Hepatocyte (in vitro differentiated cells): ENCODE measurements at regions not wholly inside any gene's neighbourhood (a gene's known extent, or its start where the extent isn't known, plus 50 kb on each side); places are given as distances from the start of the nearest gene placed in this dataset.
"Not testable (repeated sequence)": the region's sequence is repeated elsewhere in the genome, so short reads cannot be mapped to it uniquely, and the experiment has no call there.

ENCODE experiments used
- EZH2 ChIP-seq: fragments of 200-600 bp; sonication (generic); IDR thresholded peaks from 2 replicates; pipeline ENCODE4 v1.6.1; 2016; ENCODE audit warnings: antibody characterized with exemption, mild to moderate bottlenecking, borderline replicate concordance
- EZH2phosphoT487 ChIP-seq: fragments of 200-600 bp; sonication (generic); IDR thresholded peaks from one replicate; pipeline ENCODE4 v1.6.1; 2018; ENCODE audit warnings: antibody characterized with exemption, mild to moderate bottlenecking, low read depth, moderate library complexity; ENCODE audit not compliant: unreplicated experiment, severe bottlenecking
- TF ChIP-seq, protein P1 (sequence below): fragments of 200-600 bp; sonication (generic); IDR thresholded peaks from 2 replicates; pipeline ENCODE4 v1.5.1; 2016; ENCODE audit warnings: antibody characterized with exemption, mild to moderate bottlenecking; ENCODE audit not compliant: poor library complexity

DNA sequence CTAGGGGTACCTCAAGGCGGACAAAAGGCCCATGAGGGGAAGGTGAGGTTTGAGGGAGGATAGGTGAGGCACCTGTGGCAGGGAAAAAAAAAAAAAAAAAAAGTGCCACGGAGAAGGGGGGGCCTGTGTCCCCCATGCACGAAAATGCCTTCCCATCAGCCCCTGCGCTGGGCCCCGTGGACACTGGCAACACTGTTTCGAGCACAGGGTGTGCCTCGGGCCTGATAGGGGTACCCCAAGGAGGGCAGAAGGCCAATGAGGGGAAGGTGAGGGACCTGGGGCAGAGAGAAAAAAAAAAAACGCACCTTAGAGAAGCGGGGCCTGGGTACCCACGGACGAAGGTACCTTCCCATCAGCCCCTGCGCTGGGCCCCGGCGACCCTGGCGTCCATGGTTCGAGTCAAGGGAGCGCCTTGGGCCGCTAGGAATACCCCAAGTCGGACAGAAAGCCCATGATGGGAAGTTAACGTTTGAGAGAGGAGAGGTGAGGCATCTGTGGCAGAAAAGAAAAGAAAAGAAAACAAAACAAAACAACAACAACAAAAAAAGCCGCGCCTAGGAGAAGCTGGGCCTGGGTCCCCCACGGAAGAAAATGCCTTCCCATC, 190.0 kb downstream of the POTEM start:
- TF ChIP-seq, protein P1, sequence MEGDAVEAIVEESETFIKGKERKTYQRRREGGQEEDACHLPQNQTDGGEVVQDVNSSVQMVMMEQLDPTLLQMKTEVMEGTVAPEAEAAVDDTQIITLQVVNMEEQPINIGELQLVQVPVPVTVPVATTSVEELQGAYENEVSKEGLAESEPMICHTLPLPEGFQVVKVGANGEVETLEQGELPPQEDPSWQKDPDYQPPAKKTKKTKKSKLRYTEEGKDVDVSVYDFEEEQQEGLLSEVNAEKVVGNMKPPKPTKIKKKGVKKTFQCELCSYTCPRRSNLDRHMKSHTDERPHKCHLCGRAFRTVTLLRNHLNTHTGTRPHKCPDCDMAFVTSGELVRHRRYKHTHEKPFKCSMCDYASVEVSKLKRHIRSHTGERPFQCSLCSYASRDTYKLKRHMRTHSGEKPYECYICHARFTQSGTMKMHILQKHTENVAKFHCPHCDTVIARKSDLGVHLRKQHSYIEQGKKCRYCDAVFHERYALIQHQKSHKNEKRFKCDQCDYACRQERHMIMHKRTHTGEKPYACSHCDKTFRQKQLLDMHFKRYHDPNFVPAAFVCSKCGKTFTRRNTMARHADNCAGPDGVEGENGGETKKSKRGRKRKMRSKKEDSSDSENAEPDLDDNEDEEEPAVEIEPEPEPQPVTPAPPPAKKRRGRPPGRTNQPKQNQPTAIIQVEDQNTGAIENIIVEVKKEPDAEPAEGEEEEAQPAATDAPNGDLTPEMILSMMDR = not testable (repeated sequence)
- not testable (repeated sequence) for TF ChIP-seq EZH2, EZH2phosphoT487
